ENCODE measurements at regions not wholly inside any gene's neighbourhood (a gene's known extent, or its start where the extent isn't known, plus 50 kb on each side); places are given as distances from the start of the nearest gene placed in this dataset.

GRCh38 chr9:121550041-121550440 is 50.4 kb upstream of the GGTA1 start:
- DNase-seq = no peak

- DNase-seq = peak; percentile 63
Measured at GRCh38 chr9:121550569-121551512, 51.2 kb upstream of the GGTA1 start.

GRCh38 chr9:121551985-121552753 is 52.5 kb upstream of the GGTA1 start:
- DNase-seq = no peak

- no peak for DNase-seq
Measured at GRCh38 chr9:121556082-121556481, 56.4 kb upstream of the GGTA1 start.

- no peak for DNase-seq
Measured at GRCh38 chr9:121556580-121556979, 56.9 kb upstream of the GGTA1 start.

- DNase-seq = no peak
Measured at GRCh38 chr9:121557581-121558447, 58.2 kb upstream of the GGTA1 start.

GRCh38 chr9:121558473-121558872 is 58.8 kb upstream of the GGTA1 start:
- DNase-seq = no peak

GRCh38 chr9:121559183-121559582 is 59.5 kb upstream of the GGTA1 start:
- no peak for DNase-seq

GRCh38 chr9:121560921-121561320 is 61.3 kb upstream of the GGTA1 start:
- DNase-seq = no peak

- no peak for DNase-seq
Measured at GRCh38 chr9:121561385-121562222, 62.0 kb upstream of the GGTA1 start.

- no peak for DNase-seq
Measured at GRCh38 chr9:121562301-121562700, 62.7 kb upstream of the GGTA1 start.

- DNase-seq = no peak
Measured at GRCh38 chr9:121563425-121563824, 63.8 kb upstream of the GGTA1 start.

- no peak for DNase-seq
Measured at GRCh38 chr9:121563881-121564460, 64.3 kb upstream of the GGTA1 start.

GRCh38 chr9:121564504-121565260 is 65.0 kb upstream of the GGTA1 start:
- no peak for DNase-seq

GRCh38 chr9:121566481-121567465 is 67.1 kb upstream of the GGTA1 start:
- no peak for DNase-seq

GRCh38 chr9:121567500-121568342 is 68.1 kb upstream of the GGTA1 start:
- no peak for DNase-seq

- no peak for DNase-seq
Measured at GRCh38 chr9:121568343-121569265, 69.0 kb upstream of the GGTA1 start.
